B cell (primary cell): ENCODE measurements at regions not wholly inside any gene's neighbourhood (a gene's known extent, or its start where the extent isn't known, plus 50 kb on each side); places are given as distances from the start of the nearest gene placed in this dataset.

Experiments
- ATAC-seq: fragments of 200-7000 bp; cut with Tn5 transposase; one replicate; pipeline ENCODE4 v1.10.0; 2021; ENCODE audit warnings: low read depth, mild to moderate bottlenecking, moderate number of reproducible peaks, moderate library complexity
- CTCF ChIA-PET: fragments of 350-600 bp; sonication (Branson Sonifier 250); formaldehyde crosslinking; loops from one replicate; lab custom pipeline; 2021; ENCODE audit warnings: antibody characterized with exemption, inconsistent platforms; lab: Charles Lee
- POLR2A ChIA-PET: fragments of 350-600 bp; sonication (Branson Sonifier 250); formaldehyde crosslinking; loops from one replicate; lab custom pipeline; 2021; ENCODE audit warnings: antibody characterized with exemption; lab: Charles Lee
- DNase-seq: peaks from one replicate; pipeline ENCODE4 v3.0.0; 2013
- H2AFZ ChIP-seq: 2 replicates; pipeline ENCODE4 v1.6.1; 2012; ENCODE audit warnings: mild to moderate bottlenecking, low read depth, low read length; ENCODE audit not compliant: insufficient read depth, poor library complexity, severe bottlenecking
- H3K27ac ChIP-seq, 2 donors: 1 replicate in 1 of 2; 2 replicates in 1 of 2; pipeline ENCODE4 v1.5.1; 2012 to 2013; ENCODE audit warnings: low read length in 2 of 2, mild to moderate bottlenecking in 2 of 2, moderate library complexity in 1 of 2
- H3K27me3 ChIP-seq, 4 experiments: fragments of 200-600 bp in 1 of 4; sonication (generic) in 1 of 4; replicated peaks in 1 of 4; 1 replicate in 2 of 4; 2 replicates in 2 of 4; pipeline versions ENCODE4 v1.6.1 to v1.7.0; 2013 to 2016; ENCODE audit warnings: low read length in 3 of 4, mild to moderate bottlenecking in 2 of 4, mixed read lengths in 1 of 4, moderate library complexity in 1 of 4; ENCODE audit not compliant: insufficient read depth in 4 of 4, control insufficient read depth in 3 of 4; ENCODE audit errors: control extremely low read depth in 1 of 4
- H3K36me3 ChIP-seq, 2 experiments: replicated peaks in 1 of 2; 1 replicate in 1 of 2; 2 replicates in 1 of 2; pipeline versions ENCODE4 v1.6.1 to v1.7.1; 2013; ENCODE audit warnings: low read length in 1 of 2; ENCODE audit not compliant: insufficient read depth in 2 of 2, control insufficient read depth in 1 of 2; ENCODE audit errors: control extremely low read depth in 1 of 2, extremely low read depth in 1 of 2
- H3K4me1 ChIP-seq, 2 donors: fragments of 200-600 bp in 1 of 2; sonication (generic) in 1 of 2; 1 replicate in 1 of 2; 2 replicates in 1 of 2; pipeline versions ENCODE4 v1.5.1 to v1.6.1; 2013 to 2017; ENCODE audit warnings: low read length in 2 of 2; ENCODE audit not compliant: control insufficient read depth in 2 of 2, insufficient read depth in 2 of 2
- H3K4me2 ChIP-seq: replicated peaks from 2 replicates; pipeline ENCODE3; 2012; ENCODE audit warnings: mild to moderate bottlenecking, low read depth, low read length; ENCODE audit not compliant: poor library complexity, severe bottlenecking
- H3K4me3 ChIP-seq, 5 experiments: fragments of 200-600 bp in 1 of 5; sonication (generic) in 1 of 5; 1 replicate in 3 of 5; 2 replicates in 2 of 5; pipeline versions ENCODE4 v1.5.1 to v1.7.0; 2011 to 2016; ENCODE audit warnings: low read length in 4 of 5, mild to moderate bottlenecking in 4 of 5, low read depth in 2 of 5, control low read depth in 1 of 5, moderate library complexity in 1 of 5; ENCODE audit not compliant: insufficient read depth in 1 of 5; ENCODE audit errors: control extremely low read depth in 1 of 5, extremely low read depth in 1 of 5
- H3K79me2 ChIP-seq: fragments of 200-600 bp; sonication (generic); one replicate; pipeline ENCODE4 v1.6.0; 2016; ENCODE audit warnings: low read length; ENCODE audit not compliant: control insufficient read depth, insufficient read depth
- H3K9ac ChIP-seq: fragments of 200-600 bp; sonication (generic); 2 replicates; pipeline ENCODE4 v1.6.1; 2017; ENCODE audit warnings: mild to moderate bottlenecking, low read length, moderate library complexity
- H3K9me3 ChIP-seq, 3 donors: one replicate each; pipeline versions ENCODE4 v1.6.1 to v1.7.1; 2013; ENCODE audit warnings: low read length in 2 of 3; ENCODE audit not compliant: control insufficient read depth in 2 of 3, insufficient read depth in 1 of 3; ENCODE audit errors: control extremely low read depth in 1 of 3
- H4K20me1 ChIP-seq: 2 replicates; pipeline ENCODE4 v1.6.0; 2012; ENCODE audit warnings: mild to moderate bottlenecking, low read length; ENCODE audit not compliant: insufficient read depth, control insufficient read depth, poor library complexity, severe bottlenecking
- H3K27ac Mint-ChIP-seq: one replicate; pipeline ENCODE4 v1.8.0; 2021; ENCODE audit warnings: mixed read lengths
- H3K27me3 Mint-ChIP-seq: one replicate; pipeline ENCODE4 v1.8.0; 2021; ENCODE audit warnings: mixed read lengths
- H3K4me1 Mint-ChIP-seq: one replicate; pipeline ENCODE4 v1.8.0; 2021; ENCODE audit warnings: mixed read lengths
- H3K4me3 Mint-ChIP-seq: one replicate; pipeline ENCODE4 v1.8.0; 2021; ENCODE audit warnings: mixed read lengths
- H3K9me3 Mint-ChIP-seq: one replicate; pipeline ENCODE4 v1.8.0; 2022; ENCODE audit warnings: mixed read lengths; ENCODE audit not compliant: insufficient read depth
- EZH2 ChIP-seq: IDR thresholded peaks from 2 replicates; pipeline ENCODE4 v1.6.1; 2012; ENCODE audit warnings: borderline replicate concordance, low read depth, mild to moderate bottlenecking, moderate library complexity, low read length; ENCODE audit not compliant: insufficient read depth, poor library complexity, severe bottlenecking
- WGBS: methylation state at CpG from one replicate; pipeline ENCODE4 v1.1.5; 2013; ENCODE audit warnings: missing lambda C conversion rate; ENCODE audit not compliant: insufficient coverage; 5-methylcytosine and 5-hydroxymethylcytosine counted together
- intact Hi-C: fragments of 100-400 bp; cut with micrococcal nuclease; formaldehyde crosslinking; loops from one replicate; pipeline ENCODE4 v1.10.0; 2022
- TF ChIP-seq, protein P1 (sequence below): fragments of 200-600 bp; IDR thresholded peaks from one replicate; pipeline ENCODE4 v1.8.0; 2022; ENCODE audit warnings: antibody characterized with exemption, mild to moderate bottlenecking

DNA sequence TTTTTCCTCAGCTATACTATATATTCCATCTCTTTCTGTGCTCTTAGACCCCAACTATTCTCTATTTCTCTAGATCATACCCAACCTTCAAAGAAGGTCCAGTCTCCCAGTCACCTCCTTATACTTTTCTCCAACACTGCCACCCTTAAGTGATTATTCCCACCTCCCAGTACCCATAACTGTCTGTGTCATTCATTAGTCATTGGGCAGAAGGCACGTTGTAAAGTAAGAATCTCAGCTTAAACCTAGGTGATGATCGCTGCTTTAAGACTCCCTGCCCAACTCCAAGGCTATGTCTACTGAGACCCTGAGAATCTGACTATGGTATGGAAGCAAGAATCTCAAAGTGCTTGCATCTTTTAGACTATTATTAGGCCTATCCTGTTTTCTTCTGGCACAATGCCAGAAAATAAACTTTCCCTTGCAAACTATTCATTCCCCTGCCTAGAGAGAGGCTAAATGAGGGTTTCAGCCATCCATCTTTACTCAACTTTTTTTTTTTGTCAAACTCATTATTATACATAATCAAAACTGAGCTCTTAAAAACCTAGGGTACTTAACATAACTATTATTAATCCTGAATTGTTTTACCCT, 174.3 kb upstream of the DPT start:
- DNase-seq (no peak), ATAC-seq (no peak)
- Histone ChIP-seq H3K27me3 (no peaks in the 10 kb centered on the region), H2AFZ (no peak overlapping the region), H3K9ac (no peak overlapping the region), H3K4me2 (no peak overlapping the region), H3K4me3 (no peak overlapping the region), H3K4me1 (no peaks in the 10 kb centered on the region), H3K27ac (no peak overlapping the region), H4K20me1 (no peaks in the 10 kb centered on the region), H3K9me3 (no peaks in the 10 kb centered on the region), H3K79me2 (no peaks in the 10 kb centered on the region), H3K36me3 (no peaks in the 10 kb centered on the region)
- no peaks in the 10 kb centered on the region for H3K9me3 Mint-ChIP-seq
- no CpG with 5 or more reads among the region's 2 CpGs for WGBS
- CTCF ChIA-PET, result no interaction called here
- no peaks in the 10 kb centered on the region for H3K4me1 Mint-ChIP-seq
- H3K27me3 Mint-ChIP-seq, result peaks cover 16% of the 10 kb centered on the region
- POLR2A ChIA-PET, result no interaction called here
- TF ChIP-seq, protein P1, sequence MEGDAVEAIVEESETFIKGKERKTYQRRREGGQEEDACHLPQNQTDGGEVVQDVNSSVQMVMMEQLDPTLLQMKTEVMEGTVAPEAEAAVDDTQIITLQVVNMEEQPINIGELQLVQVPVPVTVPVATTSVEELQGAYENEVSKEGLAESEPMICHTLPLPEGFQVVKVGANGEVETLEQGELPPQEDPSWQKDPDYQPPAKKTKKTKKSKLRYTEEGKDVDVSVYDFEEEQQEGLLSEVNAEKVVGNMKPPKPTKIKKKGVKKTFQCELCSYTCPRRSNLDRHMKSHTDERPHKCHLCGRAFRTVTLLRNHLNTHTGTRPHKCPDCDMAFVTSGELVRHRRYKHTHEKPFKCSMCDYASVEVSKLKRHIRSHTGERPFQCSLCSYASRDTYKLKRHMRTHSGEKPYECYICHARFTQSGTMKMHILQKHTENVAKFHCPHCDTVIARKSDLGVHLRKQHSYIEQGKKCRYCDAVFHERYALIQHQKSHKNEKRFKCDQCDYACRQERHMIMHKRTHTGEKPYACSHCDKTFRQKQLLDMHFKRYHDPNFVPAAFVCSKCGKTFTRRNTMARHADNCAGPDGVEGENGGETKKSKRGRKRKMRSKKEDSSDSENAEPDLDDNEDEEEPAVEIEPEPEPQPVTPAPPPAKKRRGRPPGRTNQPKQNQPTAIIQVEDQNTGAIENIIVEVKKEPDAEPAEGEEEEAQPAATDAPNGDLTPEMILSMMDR, result no peak
- no peak for TF ChIP-seq EZH2
- intact Hi-C loops, result no loop called here
- no peak overlapping the region for H3K4me3 Mint-ChIP-seq
- H3K27ac Mint-ChIP-seq, result no peak overlapping the region

DNA sequence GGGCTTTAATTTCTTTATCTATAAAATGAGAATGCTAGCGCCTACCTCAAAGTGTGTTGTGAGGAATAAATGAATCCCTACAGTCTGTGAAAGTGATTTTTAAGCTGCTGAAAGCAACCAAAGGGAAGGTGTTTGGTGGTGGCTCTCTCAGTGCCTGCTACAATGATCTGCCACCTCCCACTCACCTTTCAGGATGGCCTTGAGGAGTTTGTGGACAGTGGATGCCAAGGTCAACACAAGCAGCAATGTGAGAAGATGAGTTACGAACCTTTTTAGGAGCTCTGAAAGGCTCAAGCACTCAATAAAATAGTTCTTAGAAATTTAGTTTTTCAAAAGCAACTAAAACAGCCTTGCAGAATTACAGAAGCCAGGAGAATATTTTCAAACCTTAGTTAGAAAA, 176.6 kb upstream of the DPT start:
- ChIA-PET CTCF (no interaction called here), POLR2A (no interaction called here)
- H3K4me1 Mint-ChIP-seq, result no peaks in the 10 kb centered on the region
- no peaks in the 10 kb centered on the region for H4K20me1 ChIP-seq
- H3K9me3 Mint-ChIP-seq, result no peaks in the 10 kb centered on the region
- H3K4me3 ChIP-seq, result no peak overlapping the region
- TF ChIP-seq, protein P1, result no peak
- TF ChIP-seq EZH2, result no peak
- no peaks in the 10 kb centered on the region for H3K79me2 ChIP-seq
- WGBS, result no CpG with 5 or more reads among the region's 2 CpGs
- H3K9ac ChIP-seq, result no peak overlapping the region
- H3K4me2 ChIP-seq, result no peak overlapping the region
- H3K27me3 ChIP-seq, result no peaks in the 10 kb centered on the region
- DNase-seq, result no peak
- H3K27ac ChIP-seq, result no peak overlapping the region
- no peaks in the 10 kb centered on the region for H3K4me1 ChIP-seq
- no peak for ATAC-seq
- intact Hi-C loops, result no loop called here
- H3K36me3 ChIP-seq, result no peaks in the 10 kb centered on the region
- no peaks in the 10 kb centered on the region for H3K9me3 ChIP-seq
- H3K4me3 Mint-ChIP-seq, result no peak overlapping the region
- H2AFZ ChIP-seq, result no peak overlapping the region
- H3K27ac Mint-ChIP-seq, result no peak overlapping the region
- H3K27me3 Mint-ChIP-seq, result peaks cover 13% of the 10 kb centered on the region
